Keratinocyte (primary cell): ENCODE measurements at regions not wholly inside any gene's neighbourhood (a gene's known extent, or its start where the extent isn't known, plus 50 kb on each side); places are given as distances from the start of the nearest gene placed in this dataset.

ENCODE experiments used
- DNase-seq: peaks from one replicate; pipeline ENCODE4 v3.0.0-alpha.2; 2011; ENCODE audit warnings: low read depth, missing footprints, low spot score
- FAIRE-seq: peaks from 2 replicates; lab custom pipeline; 2011; peaks lifted over from hg19 to GRCh38; lab: Jason Lieb, UNC
- H2AFZ ChIP-seq: 2 replicates; pipeline ENCODE4 v1.6.0; 2012; ENCODE audit warnings: low read length, control low read depth, inconsistent platforms; ENCODE audit not compliant: control insufficient read depth
- H3K27ac ChIP-seq: 2 replicates; pipeline ENCODE4 v1.5.1; 2011; ENCODE audit warnings: low read length; ENCODE audit not compliant: control insufficient read depth, insufficient read depth
- H3K27me3 ChIP-seq: 3 replicates; pipeline ENCODE4 v1.6.0; 2011; ENCODE audit warnings: low read length; ENCODE audit not compliant: control insufficient read depth, insufficient read depth; ENCODE audit errors: extremely low read depth
- H3K36me3 ChIP-seq, 2 experiments: 2 replicates in 1 of 2; 3 replicates in 1 of 2; pipeline ENCODE4 v1.5.1; 2011; ENCODE audit warnings: low read length in 2 of 2, mild to moderate bottlenecking in 1 of 2; ENCODE audit not compliant: control insufficient read depth in 2 of 2, insufficient read depth in 2 of 2; ENCODE audit errors: extremely low read depth in 1 of 2
- H3K4me1 ChIP-seq: 3 replicates; pipeline ENCODE4 v1.5.1; 2011; ENCODE audit warnings: low read length; ENCODE audit not compliant: control insufficient read depth, insufficient read depth; ENCODE audit errors: extremely low read depth
- H3K4me2 ChIP-seq: 3 replicates; pipeline ENCODE4 v1.6.0; 2011; ENCODE audit warnings: low read depth, low read length; ENCODE audit not compliant: control insufficient read depth, insufficient read depth; ENCODE audit errors: extremely low read depth
- H3K4me3 ChIP-seq, 3 experiments: fragments of 200-600 bp in 1 of 3; sonication (generic) in 1 of 3; 2 replicates in 2 of 3; 3 replicates in 1 of 3; pipeline ENCODE4 v1.5.1; 2011 to 2016; ENCODE audit warnings: low read length in 3 of 3, mild to moderate bottlenecking in 3 of 3, control low read depth in 2 of 3, inconsistent platforms in 1 of 3, low read depth in 1 of 3, mixed read lengths in 1 of 3, mixed run types in 1 of 3, moderate library complexity in 1 of 3; ENCODE audit not compliant: control insufficient read depth in 2 of 3, insufficient read depth in 2 of 3; ENCODE audit errors: extremely low read depth in 1 of 3
- H3K79me2 ChIP-seq: 2 replicates; pipeline ENCODE4 v1.6.0; 2012; ENCODE audit warnings: low read length; ENCODE audit not compliant: control insufficient read depth, insufficient read depth
- H3K9ac ChIP-seq: 3 replicates; pipeline ENCODE4 v1.6.0; 2011; ENCODE audit warnings: low read length; ENCODE audit not compliant: control insufficient read depth, insufficient read depth; ENCODE audit errors: extremely low read depth
- H3K9me1 ChIP-seq: 3 replicates; pipeline ENCODE4 v1.6.0; 2011; ENCODE audit warnings: low read length; ENCODE audit not compliant: control insufficient read depth, insufficient read depth; ENCODE audit errors: extremely low read depth
- H3K9me3 ChIP-seq: 2 replicates; pipeline ENCODE4 v1.5.1; 2012; ENCODE audit warnings: low read depth, low read length; ENCODE audit not compliant: control insufficient read depth
- H4K20me1 ChIP-seq: 3 replicates; pipeline ENCODE4 v1.6.0; 2011; ENCODE audit warnings: low read length; ENCODE audit not compliant: control insufficient read depth, insufficient read depth; ENCODE audit errors: extremely low read depth
- CTCF ChIP-seq, 3 experiments: IDR thresholded peaks in 1 of 3; conservative IDR thresholded peaks in 1 of 3; optimal IDR thresholded peaks in 1 of 3; 2 replicates in 2 of 3; 3 replicates in 1 of 3; pipeline versions ENCODE3 to v1.5.1; 2011; ENCODE audit warnings: low read length in 3 of 3, mild to moderate bottlenecking in 3 of 3, moderate library complexity in 2 of 3, control low read depth in 1 of 3, inconsistent platforms in 1 of 3; ENCODE audit not compliant: insufficient read depth in 2 of 3; ENCODE audit errors: extremely low read depth in 1 of 3
- EZH2 ChIP-seq: IDR thresholded peaks from one replicate; pipeline ENCODE4 v1.6.1; 2012; ENCODE audit warnings: inconsistent platforms, mild to moderate bottlenecking, low read length, moderate library complexity
- dilution Hi-C: fragments of 300-500 bp; cut with MboI; formaldehyde crosslinking; loops from one replicate; pipeline ENCODE4 v1.7.0; 2020; ENCODE audit warnings: low sequenced_read_pairs; ENCODE audit not compliant: extremely low pct_ligation_motif_present

- DNase-seq, result no peak
- TF ChIP-seq CTCF (optimal IDR thresholded peaks at IDR 0.05 in 1 of 3, IDR thresholded peaks at IDR 0.05 in 1 of 3, conservative IDR thresholded peaks at IDR 0.05 in 1 of 3; ENCODE audit: extremely low read depth in 1 of 3, insufficient read depth in 2 of 3, low read length in 3 of 3) (no peak), EZH2 (no peak)
- no peaks in the 10 kb centered on the region for H4K20me1 ChIP-seq
Observed at GRCh38 chr16:49057936-49058335, 223.7 kb downstream of the CBLN1 start.

DNA sequence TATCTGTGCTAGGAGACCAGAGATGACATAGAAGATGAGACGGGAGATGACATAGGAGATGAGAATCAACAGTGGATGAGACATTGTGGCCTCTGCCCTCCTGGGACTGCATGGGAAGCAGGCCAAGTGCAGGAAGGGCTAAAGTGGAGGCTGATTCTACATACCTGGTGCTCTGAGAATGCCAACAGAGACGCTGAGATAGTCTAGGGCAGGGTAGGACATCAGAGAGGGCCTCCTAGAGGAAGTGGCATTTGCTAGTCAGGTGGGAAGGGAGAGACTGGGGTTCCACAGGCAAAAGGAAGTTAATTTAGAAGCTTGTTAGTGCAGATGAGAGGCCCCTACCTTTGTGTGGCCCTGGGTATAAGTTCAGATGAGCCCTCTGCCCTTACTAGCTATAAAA lies 224.2 kb downstream of the CBLN1 start:
- Histone ChIP-seq H3K9me1 (no peaks in the 10 kb centered on the region), H4K20me1 (no peaks in the 10 kb centered on the region), H3K27me3 (peaks cover 9% of the 10 kb centered on the region), H3K79me2 (no peaks in the 10 kb centered on the region), H3K9me3 (no peaks in the 10 kb centered on the region), H3K4me1 (no peaks in the 10 kb centered on the region), H3K4me3 (no peak overlapping the region), H3K9ac (no peak overlapping the region), H3K27ac (no peak overlapping the region), H3K4me2 (no peak overlapping the region), H2AFZ (no peak overlapping the region), H3K36me3 (no peaks in the 10 kb centered on the region)
- TF ChIP-seq CTCF (optimal IDR thresholded peaks at IDR 0.05 in 1 of 3, IDR thresholded peaks at IDR 0.05 in 1 of 3, conservative IDR thresholded peaks at IDR 0.05 in 1 of 3; ENCODE audit: extremely low read depth in 1 of 3, insufficient read depth in 2 of 3, low read length in 3 of 3) (no peak), EZH2 (no peak)
- dilution Hi-C loops, result no loop called here
- FAIRE-seq (no peak), DNase-seq (no peak)

More at GRCh38 chr16:49057936-49058335, 223.7 kb downstream of the CBLN1 start:
- Histone ChIP-seq H3K36me3 (no peaks in the 10 kb centered on the region), H3K4me3 (no peak overlapping the region), H3K79me2 (no peaks in the 10 kb centered on the region), H3K4me2 (no peak overlapping the region), H3K27ac (no peak overlapping the region), H3K27me3 (peaks cover 9% of the 10 kb centered on the region), H2AFZ (no peak overlapping the region), H3K9me3 (no peaks in the 10 kb centered on the region), H3K9me1 (no peaks in the 10 kb centered on the region), H3K4me1 (no peaks in the 10 kb centered on the region), H3K9ac (no peak overlapping the region)
- dilution Hi-C loops, result no loop called here
- FAIRE-seq, result no peak
